Upper lobe of left lung (tissue), 6 donors: ENCODE measurements at regions not wholly inside any gene's neighbourhood (a gene's known extent, or its start where the extent isn't known, plus 50 kb on each side); places are given as distances from the start of the nearest gene placed in this dataset.

Experiments
- ATAC-seq, 2 donors: fragments of 200-7000 bp; cut with Tn5 transposase; one replicate each; pipeline ENCODE4 v1.9.1; 2022; ENCODE audit warnings: mild to moderate bottlenecking in 2 of 2, moderate library complexity in 2 of 2; ENCODE audit not compliant: low FRiP score in 2 of 2
- DNase-seq, 2 donors: peaks; one replicate each; pipeline ENCODE4 v3.0.0-alpha.2; 2019 to 2020
- H3K27ac ChIP-seq, 4 donors: fragments of 200-600 bp; sonication (generic); one replicate each; pipeline ENCODE4 v1.5.1; 2016 to 2019
- H3K27me3 ChIP-seq, 4 donors: fragments of 200-600 bp; sonication (generic); one replicate each; pipeline ENCODE4 v1.5.1; 2017 to 2019
- H3K36me3 ChIP-seq, 4 donors: fragments of 200-600 bp; sonication (generic); one replicate each; pipeline ENCODE4 v1.5.1; 2016 to 2019
- H3K4me1 ChIP-seq, 4 donors: fragments of 200-600 bp; sonication (generic); one replicate each; pipeline ENCODE4 v1.5.1; 2018 to 2019
- H3K4me3 ChIP-seq, 4 donors: fragments of 200-600 bp; sonication (generic); one replicate each; pipeline ENCODE4 v1.5.1; 2017 to 2019; ENCODE audit warnings: mild to moderate bottlenecking in 2 of 4, moderate library complexity in 1 of 4
- H3K9me3 ChIP-seq, 4 donors: fragments of 200-600 bp; sonication (generic); one replicate each; pipeline ENCODE4 v1.5.1; 2018 to 2019
- CTCF ChIP-seq, 6 experiments: fragments of 450-650 bp in 4 of 6; fragments of 200-600 bp in 2 of 6; sonication (generic) in 2 of 6; IDR thresholded peaks; one replicate each; pipeline ENCODE4 v1.5.1; 2016 to 2019; ENCODE audit warnings: antibody characterized with exemption in 6 of 6
- EP300 ChIP-seq, 4 donors: sonication (generic); formaldehyde crosslinking; IDR thresholded peaks; one replicate each; pipeline ENCODE4 v1.5.1; 2017; ENCODE audit warnings: antibody characterized with exemption in 4 of 4, control low read depth in 2 of 4
- POLR2A ChIP-seq, 4 donors: fragments of 450-650 bp; IDR thresholded peaks; one replicate each; pipeline ENCODE4 v1.5.1; 2016 to 2017; ENCODE audit warnings: antibody characterized with exemption in 4 of 4, mild to moderate bottlenecking in 2 of 4
- POLR2AphosphoS5 ChIP-seq, 2 donors: sonication (generic); formaldehyde crosslinking; IDR thresholded peaks; one replicate each; pipeline ENCODE4 v1.5.1; 2017; ENCODE audit warnings: antibody characterized with exemption in 2 of 2
- WGBS, 2 donors: methylation state at CpG; one replicate each; pipeline ENCODE4 v1.1.5; 2017 to 2018; 5-methylcytosine and 5-hydroxymethylcytosine counted together
- small RNA-seq, 4 donors: library from RNA; depleted of rRNA; stranded (forward); fragments of <200 nt; gene quantifications; one replicate each; pipeline ENCODE3, GENCODE V24; 2016
- donor health status: DM: no; HTN: no; CAD: no; lungs with moderate emphysema.
- donor health status: DM: no; HTN: yes; CAD: no; lungs with severe emphysema.

GRCh38 chr13:91292630-91293221, 54.8 kb upstream of the MIR17HG start:
- H3K4me3 ChIP-seq, result no peak overlapping the region
- no peak for TF ChIP-seq CTCF (IDR thresholded peaks at IDR 0.05)
- TF ChIP-seq POLR2AphosphoS5 (IDR thresholded peaks at IDR 0.05), result no peak
- no peak for TF ChIP-seq POLR2A (IDR thresholded peaks at IDR 0.05)
- no peak for TF ChIP-seq EP300 (IDR thresholded peaks at IDR 0.05)
- WGBS, 2 donors, result 55 to 56% methylated on average over 7 of the region's 7 CpGs
- DNase-seq, result no peak
- H3K9me3 ChIP-seq, result no peaks in the 10 kb centered on the region
- H3K27me3 ChIP-seq, result no peaks in the 10 kb centered on the region
- H3K36me3 ChIP-seq, result no peaks in the 10 kb centered on the region
- no peak for ATAC-seq
- H3K4me1 ChIP-seq, result no peaks in the 10 kb centered on the region
- no peak overlapping the region for H3K27ac ChIP-seq

- 85 to 86% methylated on average over 15 of the region's 15 CpGs for WGBS, 2 donors
- H3K4me3 ChIP-seq, result no peak overlapping the region
- H3K36me3 ChIP-seq, result no peaks in the 10 kb centered on the region
- no peaks in the 10 kb centered on the region for H3K4me1 ChIP-seq
- ATAC-seq (no peak), DNase-seq (no peak)
- no peaks in the 10 kb centered on the region for H3K27me3 ChIP-seq
- TF ChIP-seq POLR2AphosphoS5 (IDR thresholded peaks at IDR 0.05) (no peak), POLR2A (IDR thresholded peaks at IDR 0.05) (no peak)
- no peak overlapping the region for H3K27ac ChIP-seq
- no peaks in the 10 kb centered on the region for H3K9me3 ChIP-seq
Measured at GRCh38 chr13:91295712-91296410, 51.6 kb upstream of the MIR17HG start.

GRCh38 chr13:91297503-91297902, 50.0 kb upstream of the MIR17HG start:
- no peak for TF ChIP-seq CTCF (IDR thresholded peaks at IDR 0.05)
- no peaks in the 10 kb centered on the region for H3K27me3 ChIP-seq
- H3K9me3 ChIP-seq, result no peaks in the 10 kb centered on the region
- 38 to 39% methylated on average over 2 of the region's 2 CpGs for WGBS, 2 donors
- DNase-seq, result no peak
- ATAC-seq, result no peak
- no peaks in the 10 kb centered on the region for H3K36me3 ChIP-seq
- H3K27ac ChIP-seq, result no peak overlapping the region
- no peak overlapping the region for H3K4me3 ChIP-seq
- H3K4me1 ChIP-seq, result no peaks in the 10 kb centered on the region

Small RNA genes in the stretch of these regions (small RNA-seq; reads per million reads assigned to genes)
- gene AL445647.2, result 0 reads per million in 4 donors
- 0 reads per million in 4 donors for gene BRK1P2
- gene RF00212, result 0 reads per million in 4 donors
- 0 reads per million in 4 donors for gene RNA5SP34
- 0 reads per million in 4 donors for gene RNU6-75P
